ENCODE measurements at regions not wholly inside any gene's neighbourhood (a gene's known extent, or its start where the extent isn't known, plus 50 kb on each side); places are given as distances from the start of the nearest gene placed in this dataset.

DNA sequence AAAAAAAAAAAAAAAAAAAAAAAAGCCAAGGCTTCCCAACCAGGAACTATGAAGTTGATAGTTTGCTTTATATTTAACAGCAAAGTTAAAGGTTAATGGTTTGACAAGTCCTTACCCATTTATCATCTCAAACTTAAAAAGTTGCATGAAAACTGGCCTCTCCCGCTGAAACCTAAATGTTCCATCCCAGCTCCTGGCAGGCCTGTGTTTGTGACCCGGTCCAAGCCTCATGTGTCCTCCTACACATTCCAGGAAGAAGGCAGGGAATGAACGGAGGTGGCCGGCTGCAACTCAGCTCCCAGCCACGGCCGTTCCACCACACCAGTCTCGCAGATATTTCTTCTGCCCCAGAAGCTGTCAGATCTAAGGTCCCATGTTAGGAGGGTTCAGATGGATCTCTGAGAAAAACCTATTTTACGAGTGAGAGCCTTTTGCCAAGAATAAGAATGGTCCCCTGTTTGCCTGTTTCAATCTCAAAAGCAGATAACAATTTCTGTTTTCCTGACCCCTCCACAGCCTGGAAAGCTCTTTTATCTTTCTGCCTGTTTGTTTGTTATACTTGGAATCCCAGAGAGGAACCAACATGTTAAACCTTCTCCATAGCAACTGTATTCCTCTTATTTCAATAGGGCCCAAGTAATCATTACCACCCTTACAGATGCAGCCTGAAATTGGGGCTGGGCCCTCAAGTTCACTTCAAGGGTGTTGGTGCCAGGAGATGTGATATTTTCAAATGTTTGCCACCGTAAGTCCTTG, 56.5 kb downstream of the KCTD12 start:
- Mint-ChIP-seq H3K36me3 (ENCODE audit: low read depth) (no peaks in the 10 kb centered on the region), H3K4me1 (no peaks in the 10 kb centered on the region), H3K4me3 (no peak overlapping the region), H3K27me3 (peaks cover 4% of the 10 kb centered on the region), H3K9me3 (no peaks in the 10 kb centered on the region), H3K27ac (no peak overlapping the region)
- DNase-seq (no peak), ATAC-seq (ENCODE audit: low read depth) (no peak)
- ChIA-PET POLR2A (no interaction called here), CTCF (no interaction called here)
- TF ChIP-seq, protein P1, sequence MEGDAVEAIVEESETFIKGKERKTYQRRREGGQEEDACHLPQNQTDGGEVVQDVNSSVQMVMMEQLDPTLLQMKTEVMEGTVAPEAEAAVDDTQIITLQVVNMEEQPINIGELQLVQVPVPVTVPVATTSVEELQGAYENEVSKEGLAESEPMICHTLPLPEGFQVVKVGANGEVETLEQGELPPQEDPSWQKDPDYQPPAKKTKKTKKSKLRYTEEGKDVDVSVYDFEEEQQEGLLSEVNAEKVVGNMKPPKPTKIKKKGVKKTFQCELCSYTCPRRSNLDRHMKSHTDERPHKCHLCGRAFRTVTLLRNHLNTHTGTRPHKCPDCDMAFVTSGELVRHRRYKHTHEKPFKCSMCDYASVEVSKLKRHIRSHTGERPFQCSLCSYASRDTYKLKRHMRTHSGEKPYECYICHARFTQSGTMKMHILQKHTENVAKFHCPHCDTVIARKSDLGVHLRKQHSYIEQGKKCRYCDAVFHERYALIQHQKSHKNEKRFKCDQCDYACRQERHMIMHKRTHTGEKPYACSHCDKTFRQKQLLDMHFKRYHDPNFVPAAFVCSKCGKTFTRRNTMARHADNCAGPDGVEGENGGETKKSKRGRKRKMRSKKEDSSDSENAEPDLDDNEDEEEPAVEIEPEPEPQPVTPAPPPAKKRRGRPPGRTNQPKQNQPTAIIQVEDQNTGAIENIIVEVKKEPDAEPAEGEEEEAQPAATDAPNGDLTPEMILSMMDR (IDR thresholded peaks at IDR 0.05) = no peak
- intact Hi-C loops (cut with micrococcal nuclease) = no loop called here

DNA sequence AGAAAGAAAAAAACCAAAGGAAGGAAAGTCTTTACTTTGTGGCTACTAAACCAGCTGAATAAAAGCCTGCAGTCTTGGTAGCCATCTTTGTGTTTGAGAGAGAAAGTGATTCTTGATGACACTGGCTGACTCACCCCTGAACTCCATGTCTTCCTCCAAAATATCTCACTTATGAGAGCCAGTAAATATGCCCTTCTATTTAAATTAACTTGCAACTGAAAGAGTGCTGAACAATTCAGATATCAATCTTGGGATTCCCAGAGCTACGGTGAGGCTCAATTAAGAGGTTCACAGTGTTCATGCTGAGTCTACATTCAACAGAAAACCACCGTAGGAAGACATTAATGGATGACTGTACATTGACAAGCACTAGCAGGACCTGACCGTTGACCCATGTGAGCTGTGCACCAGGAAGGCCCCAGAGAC, 57.9 kb downstream of the KCTD12 start:
- H3K27me3 Mint-ChIP-seq = peaks cover 4% of the 10 kb centered on the region
- H3K4me3 Mint-ChIP-seq = no peak overlapping the region
- ChIA-PET POLR2A (no interaction called here), CTCF (no interaction called here)
- H3K36me3 Mint-ChIP-seq (ENCODE audit: low read depth) = no peaks in the 10 kb centered on the region
- intact Hi-C loops (cut with micrococcal nuclease) = no loop called here
- ATAC-seq (ENCODE audit: low read depth) (no peak), DNase-seq (no peak)
- H3K9me3 Mint-ChIP-seq = no peaks in the 10 kb centered on the region
- H3K27ac Mint-ChIP-seq = no peak overlapping the region
- TF ChIP-seq, protein P1 (IDR thresholded peaks at IDR 0.05) = no peak
- no peaks in the 10 kb centered on the region for H3K4me1 Mint-ChIP-seq

DNA sequence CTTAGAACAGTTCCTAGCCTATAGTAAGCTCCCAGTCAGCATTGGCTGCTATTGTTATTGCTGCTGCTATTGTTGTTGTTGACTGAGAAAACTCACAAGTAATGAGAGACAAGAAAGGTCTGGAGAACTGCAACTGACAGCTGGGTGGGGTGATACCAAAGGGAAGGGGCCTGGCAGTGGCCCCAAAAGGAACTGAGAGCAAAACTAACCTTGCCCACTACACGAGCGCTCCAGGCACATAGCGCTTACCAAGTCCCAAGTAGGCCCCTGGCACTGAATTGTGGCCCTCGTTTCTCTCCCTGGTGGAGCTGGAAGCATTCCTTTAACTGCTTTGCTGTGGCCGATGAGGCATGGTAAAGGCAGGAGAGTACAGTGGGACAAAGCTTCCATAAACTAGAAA, 59.7 kb downstream of the KCTD12 start:
- Mint-ChIP-seq H3K9me3 (no peaks in the 10 kb centered on the region), H3K4me3 (no peak overlapping the region), H3K27ac (no peak overlapping the region), H3K27me3 (peaks cover 4% of the 10 kb centered on the region), H3K4me1 (no peaks in the 10 kb centered on the region), H3K36me3 (ENCODE audit: low read depth) (no peaks in the 10 kb centered on the region)
- ChIA-PET CTCF (no interaction called here), POLR2A (no interaction called here)
- ATAC-seq (ENCODE audit: low read depth) (no peak), DNase-seq (no peak)
- intact Hi-C loops (cut with micrococcal nuclease) = no loop called here
- TF ChIP-seq, protein P1 (IDR thresholded peaks at IDR 0.05) = no peak

GRCh38 chr13:76825430-76825829, 60.8 kb downstream of the KCTD12 start:
- DNase-seq (no peak), ATAC-seq (ENCODE audit: low read depth) (no peak)
- H3K27me3 Mint-ChIP-seq = peaks cover 4% of the 10 kb centered on the region
- H3K9me3 Mint-ChIP-seq = no peaks in the 10 kb centered on the region
- H3K36me3 Mint-ChIP-seq (ENCODE audit: low read depth) = no peaks in the 10 kb centered on the region
- ChIA-PET POLR2A (no interaction called here), CTCF (no interaction called here)
- no peaks in the 10 kb centered on the region for H3K4me1 Mint-ChIP-seq
- TF ChIP-seq, protein P1 (IDR thresholded peaks at IDR 0.05) = no peak
- intact Hi-C loops (cut with micrococcal nuclease) = no loop called here
- no peak overlapping the region for H3K27ac Mint-ChIP-seq
- H3K4me3 Mint-ChIP-seq = no peak overlapping the region

GRCh38 chr13:76823969-76824368, 62.2 kb downstream of the KCTD12 start:
- no peak for DNase-seq
- no peak overlapping the region for H3K4me3 Mint-ChIP-seq
- POLR2A ChIA-PET = no interaction called here
- TF ChIP-seq, protein P1 (IDR thresholded peaks at IDR 0.05) = no peak
- intact Hi-C loops (cut with micrococcal nuclease) = loop anchor here (5.0 kb wide), 1 partner anchor 63 kb away; the partner anchor contains the start of gene KCTD12
- H3K27me3 Mint-ChIP-seq = no peaks in the 10 kb centered on the region
- H3K27ac Mint-ChIP-seq = no peak overlapping the region
- H3K36me3 Mint-ChIP-seq (ENCODE audit: low read depth) = no peaks in the 10 kb centered on the region
- CTCF ChIA-PET = interaction anchor here (0.9 kb wide), 1 partner anchor 8 kb away, joined by 3 read pairs; no protein-coding TSS in a partner anchor
- ATAC-seq (ENCODE audit: low read depth) = no peak
- H3K9me3 Mint-ChIP-seq = no peaks in the 10 kb centered on the region
- H3K4me1 Mint-ChIP-seq = no peaks in the 10 kb centered on the region
